Activated T-helper 1 cell treated with anti-CD3 and anti-CD28 coated beads, Interleukin-12 subunit alpha, Interleukin-12 subunit beta, Interleukin-2, Interleukin-4 antibody, amounts not matched to agents 30 ng/mL and 10 ng/mL and 1 ng/mL, durations not matched to agents 14 hours and 24 hours and 36 hours (primary cell): ENCODE measurements at regions not wholly inside any gene's neighbourhood (a gene's known extent, or its start where the extent isn't known, plus 50 kb on each side); places are given as distances from the start of the nearest gene placed in this dataset.

Source experiments
- DNase-seq: peaks from one replicate; pipeline ENCODE4 v3.0.0; 2021; ENCODE audit warnings: low spot score
- H3K27ac Mint-ChIP-seq: one replicate; pipeline ENCODE4 v1.8.0; 2021; ENCODE audit warnings: mild to moderate bottlenecking, mixed read lengths
- H3K27me3 Mint-ChIP-seq: one replicate; pipeline ENCODE4 v1.8.0; 2022; ENCODE audit warnings: mild to moderate bottlenecking, moderate library complexity, mixed read lengths; ENCODE audit not compliant: insufficient read depth
- H3K36me3 Mint-ChIP-seq: one replicate; pipeline ENCODE4 v1.8.0; 2021; ENCODE audit warnings: low read depth, mixed read lengths
- H3K4me1 Mint-ChIP-seq: one replicate; pipeline ENCODE4 v1.8.0; 2021; ENCODE audit warnings: low read depth, mixed read lengths
- H3K4me3 Mint-ChIP-seq: one replicate; pipeline ENCODE4 v1.8.0; 2021; ENCODE audit warnings: mild to moderate bottlenecking, moderate library complexity, mixed read lengths
- H3K9me3 Mint-ChIP-seq: one replicate; pipeline ENCODE4 v1.8.0; 2021; ENCODE audit warnings: mixed read lengths
- intact Hi-C: fragments of 100-400 bp; cut with micrococcal nuclease; formaldehyde crosslinking; loops from one replicate; pipeline ENCODE4 v1.15.1; 2024

DNA sequence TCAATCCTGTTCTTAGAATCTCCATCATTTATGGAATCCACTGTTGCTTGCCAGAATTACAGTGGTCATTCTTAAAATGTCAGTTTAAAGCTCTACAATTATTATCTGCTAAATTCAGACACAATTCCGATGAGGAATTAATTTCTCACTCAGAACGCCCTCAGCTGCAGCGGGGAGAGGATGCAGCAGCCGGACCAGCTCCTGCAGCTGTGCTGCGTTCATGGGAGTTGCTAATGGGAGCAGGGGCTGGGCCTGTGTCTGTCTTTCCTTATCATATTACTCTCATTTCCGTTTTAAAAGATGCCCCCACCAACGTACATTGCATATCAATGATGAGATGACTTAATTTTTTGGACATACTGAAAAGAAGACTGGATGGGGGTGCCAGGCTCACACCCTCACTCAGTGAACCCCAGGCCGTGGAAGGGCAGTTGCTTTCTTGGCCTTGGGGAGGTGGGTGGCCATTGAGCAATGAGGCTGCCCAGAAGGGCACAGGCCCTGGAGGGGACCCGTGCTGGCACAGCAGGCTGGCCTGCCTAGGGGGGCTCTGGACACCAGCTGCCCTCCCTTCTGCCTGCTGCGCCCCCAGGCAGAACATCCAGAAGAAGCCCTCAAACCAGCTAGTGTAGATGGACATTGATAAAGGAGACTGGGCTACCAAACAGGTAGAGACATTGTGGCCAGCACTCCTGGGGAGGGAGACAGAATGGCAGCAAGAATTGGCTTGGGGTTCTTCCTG is 503.6 kb upstream of the MYT1L start:
- DNase-seq = no peak
- H3K27me3 Mint-ChIP-seq = no peaks in the 10 kb centered on the region
- H3K4me1 Mint-ChIP-seq = no peaks in the 10 kb centered on the region
- intact Hi-C loops = no loop called here
- H3K4me3 Mint-ChIP-seq = no peak overlapping the region
- H3K9me3 Mint-ChIP-seq = no peaks in the 10 kb centered on the region
- no peak overlapping the region for H3K27ac Mint-ChIP-seq
- no peaks in the 10 kb centered on the region for H3K36me3 Mint-ChIP-seq

- intact Hi-C loops = no loop called here
- Mint-ChIP-seq H3K27ac (no peak overlapping the region), H3K27me3 (no peaks in the 10 kb centered on the region), H3K4me3 (no peak overlapping the region), H3K4me1 (no peaks in the 10 kb centered on the region), H3K9me3 (no peaks in the 10 kb centered on the region), H3K36me3 (no peaks in the 10 kb centered on the region)
- no peak for DNase-seq
Observed at GRCh38 chr2:2834105-2834504, 503.0 kb upstream of the MYT1L start.

- H3K4me1 Mint-ChIP-seq = no peaks in the 10 kb centered on the region
- no peak overlapping the region for H3K4me3 Mint-ChIP-seq
- no peaks in the 10 kb centered on the region for H3K36me3 Mint-ChIP-seq
- H3K27ac Mint-ChIP-seq = no peak overlapping the region
- H3K9me3 Mint-ChIP-seq = no peaks in the 10 kb centered on the region
- H3K27me3 Mint-ChIP-seq = no peaks in the 10 kb centered on the region
- intact Hi-C loops = no loop called here
- DNase-seq = no peak
Observed at GRCh38 chr2:2832657-2833056, 501.6 kb upstream of the MYT1L start.

GRCh38 chr2:2831633-2832032 is 500.6 kb upstream of the MYT1L start:
- Mint-ChIP-seq H3K36me3 (no peaks in the 10 kb centered on the region), H3K4me1 (no peaks in the 10 kb centered on the region), H3K9me3 (no peaks in the 10 kb centered on the region), H3K4me3 (no peak overlapping the region), H3K27me3 (no peaks in the 10 kb centered on the region), H3K27ac (no peak overlapping the region)
- DNase-seq = no peak
- intact Hi-C loops = no loop called here

- H3K36me3 Mint-ChIP-seq = no peaks in the 10 kb centered on the region
- H3K9me3 Mint-ChIP-seq = no peaks in the 10 kb centered on the region
- H3K27me3 Mint-ChIP-seq = no peaks in the 10 kb centered on the region
- H3K4me1 Mint-ChIP-seq = no peaks in the 10 kb centered on the region
- H3K27ac Mint-ChIP-seq = no peak overlapping the region
- no peak overlapping the region for H3K4me3 Mint-ChIP-seq
- intact Hi-C loops = no loop called here
- no peak for DNase-seq
Observed at GRCh38 chr2:2830576-2830975, 499.5 kb upstream of the MYT1L start.

DNA sequence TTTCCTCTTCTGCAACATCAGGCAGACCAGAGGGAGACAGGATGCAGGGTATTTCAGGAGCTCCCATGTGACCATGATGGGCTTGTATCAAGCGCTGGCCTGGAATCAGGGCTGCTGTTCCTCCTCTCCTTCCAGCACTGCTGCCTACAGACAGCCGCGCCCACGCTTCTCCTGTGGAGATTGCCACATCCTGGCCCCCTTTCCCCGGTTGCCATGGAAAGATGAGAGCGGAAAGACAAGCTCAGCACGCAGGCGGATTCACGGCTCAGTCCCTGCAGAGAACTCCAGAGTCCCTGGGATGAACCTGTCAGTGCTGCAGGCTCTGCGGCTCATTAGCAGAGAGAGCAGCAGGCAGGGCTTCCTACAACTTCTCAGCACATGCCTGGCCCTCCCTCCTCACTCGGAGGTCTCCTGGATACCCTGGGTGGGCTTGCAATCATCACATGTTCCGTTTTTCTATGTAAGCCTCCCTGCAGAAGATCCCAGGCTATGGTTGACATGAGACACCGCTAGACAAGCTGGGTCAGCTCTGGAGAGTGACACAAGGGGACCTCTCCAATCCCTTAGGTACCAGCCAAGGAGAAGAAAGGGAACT is 497.8 kb upstream of the MYT1L start:
- Mint-ChIP-seq H3K4me3 (no peak overlapping the region), H3K4me1 (no peaks in the 10 kb centered on the region), H3K9me3 (no peaks in the 10 kb centered on the region), H3K27ac (no peak overlapping the region), H3K36me3 (no peaks in the 10 kb centered on the region), H3K27me3 (no peaks in the 10 kb centered on the region)
- intact Hi-C loops = no loop called here
- no peak for DNase-seq

DNA sequence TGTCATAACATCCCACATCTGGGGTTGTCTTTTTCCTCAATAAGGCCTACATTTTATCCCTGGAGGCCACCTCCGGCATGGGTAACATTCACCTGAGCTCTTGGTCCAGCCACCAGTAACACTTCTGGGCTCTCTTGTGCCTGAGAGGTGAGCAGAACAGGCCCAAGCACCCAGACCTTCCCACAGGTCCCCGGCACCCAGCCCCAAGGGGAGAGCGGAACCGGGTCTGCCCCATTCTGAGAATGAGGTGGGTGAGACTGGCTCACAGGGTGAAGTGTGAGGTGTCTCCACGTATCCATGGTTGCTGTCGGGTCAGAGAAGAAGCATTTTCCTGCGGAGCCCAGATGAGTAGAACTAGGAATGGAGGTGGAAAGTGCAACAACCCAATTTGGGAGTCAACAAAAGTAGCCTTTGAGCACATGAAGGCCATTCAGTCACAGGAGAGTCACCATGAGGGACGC is 496.7 kb upstream of the MYT1L start:
- no peak for DNase-seq
- no peaks in the 10 kb centered on the region for H3K27me3 Mint-ChIP-seq
- H3K27ac Mint-ChIP-seq = no peak overlapping the region
- H3K4me1 Mint-ChIP-seq = no peaks in the 10 kb centered on the region
- intact Hi-C loops = no loop called here
- no peaks in the 10 kb centered on the region for H3K36me3 Mint-ChIP-seq
- H3K4me3 Mint-ChIP-seq = no peak overlapping the region
- H3K9me3 Mint-ChIP-seq = no peaks in the 10 kb centered on the region

DNA sequence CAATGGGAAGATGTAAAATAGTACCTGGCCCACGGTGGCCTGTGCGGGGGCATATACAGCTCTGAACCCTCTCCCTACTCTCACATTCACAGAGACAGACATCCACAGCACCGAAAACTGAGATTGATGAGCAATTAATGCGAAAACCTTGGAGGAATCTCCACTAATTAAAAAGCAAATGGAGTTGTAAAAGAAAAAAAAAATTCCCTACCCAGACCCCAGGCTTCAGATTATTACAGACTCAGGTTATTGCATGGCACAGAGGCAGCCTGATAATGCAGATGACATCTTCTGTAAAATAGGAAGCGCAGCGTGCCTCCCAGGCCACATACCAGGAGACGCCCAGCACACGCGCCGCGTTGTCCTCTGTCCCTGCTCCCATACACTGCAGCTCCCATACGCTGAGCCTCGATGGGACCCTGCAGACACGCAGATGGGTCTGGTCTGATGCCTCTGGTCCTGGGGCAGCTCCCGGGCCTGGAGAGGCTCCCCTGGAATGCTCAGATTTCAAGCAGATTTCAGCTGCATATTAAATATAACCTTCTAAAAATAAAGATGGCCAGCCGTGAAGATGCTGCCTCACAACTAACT is 496.1 kb upstream of the MYT1L start:
- intact Hi-C loops = no loop called here
- H3K27me3 Mint-ChIP-seq = no peaks in the 10 kb centered on the region
- no peak overlapping the region for H3K4me3 Mint-ChIP-seq
- DNase-seq = no peak
- H3K4me1 Mint-ChIP-seq = no peaks in the 10 kb centered on the region
- H3K36me3 Mint-ChIP-seq = no peaks in the 10 kb centered on the region
- no peak overlapping the region for H3K27ac Mint-ChIP-seq
- H3K9me3 Mint-ChIP-seq = no peaks in the 10 kb centered on the region

DNA sequence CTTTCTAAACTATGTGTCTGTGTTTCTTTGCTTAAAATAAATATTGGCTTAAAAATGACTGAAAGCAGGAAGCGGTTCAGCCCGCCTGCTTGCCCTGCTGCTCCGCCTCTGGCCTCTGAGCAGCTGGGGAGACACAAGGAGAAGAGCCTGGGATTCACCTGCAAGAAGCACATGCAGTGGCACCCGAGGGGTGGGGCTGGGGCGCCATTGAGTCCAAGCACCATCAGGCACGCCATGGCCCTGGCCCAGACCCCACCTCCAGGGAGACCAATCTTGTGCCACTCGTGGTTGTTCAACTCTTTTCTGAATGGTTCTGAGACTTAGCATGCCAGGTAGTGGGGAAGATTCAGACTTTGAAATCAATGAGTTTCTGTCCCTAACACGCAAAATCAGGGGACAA is 495.5 kb upstream of the MYT1L start:
- Mint-ChIP-seq H3K36me3 (no peaks in the 10 kb centered on the region), H3K27ac (no peak overlapping the region), H3K9me3 (no peaks in the 10 kb centered on the region), H3K27me3 (no peaks in the 10 kb centered on the region), H3K4me3 (no peak overlapping the region), H3K4me1 (no peaks in the 10 kb centered on the region)
- intact Hi-C loops = no loop called here
- no peak for DNase-seq

GRCh38 chr2:2826209-2826551 is 495.1 kb upstream of the MYT1L start:
- no peak for DNase-seq
- no peaks in the 10 kb centered on the region for H3K36me3 Mint-ChIP-seq
- H3K4me1 Mint-ChIP-seq = no peaks in the 10 kb centered on the region
- no peak overlapping the region for H3K27ac Mint-ChIP-seq
- peaks cover 1% of the 10 kb centered on the region for H3K27me3 Mint-ChIP-seq
- H3K9me3 Mint-ChIP-seq = peaks cover 3% of the 10 kb centered on the region
- intact Hi-C loops = no loop called here
- H3K4me3 Mint-ChIP-seq = no peak overlapping the region

DNA sequence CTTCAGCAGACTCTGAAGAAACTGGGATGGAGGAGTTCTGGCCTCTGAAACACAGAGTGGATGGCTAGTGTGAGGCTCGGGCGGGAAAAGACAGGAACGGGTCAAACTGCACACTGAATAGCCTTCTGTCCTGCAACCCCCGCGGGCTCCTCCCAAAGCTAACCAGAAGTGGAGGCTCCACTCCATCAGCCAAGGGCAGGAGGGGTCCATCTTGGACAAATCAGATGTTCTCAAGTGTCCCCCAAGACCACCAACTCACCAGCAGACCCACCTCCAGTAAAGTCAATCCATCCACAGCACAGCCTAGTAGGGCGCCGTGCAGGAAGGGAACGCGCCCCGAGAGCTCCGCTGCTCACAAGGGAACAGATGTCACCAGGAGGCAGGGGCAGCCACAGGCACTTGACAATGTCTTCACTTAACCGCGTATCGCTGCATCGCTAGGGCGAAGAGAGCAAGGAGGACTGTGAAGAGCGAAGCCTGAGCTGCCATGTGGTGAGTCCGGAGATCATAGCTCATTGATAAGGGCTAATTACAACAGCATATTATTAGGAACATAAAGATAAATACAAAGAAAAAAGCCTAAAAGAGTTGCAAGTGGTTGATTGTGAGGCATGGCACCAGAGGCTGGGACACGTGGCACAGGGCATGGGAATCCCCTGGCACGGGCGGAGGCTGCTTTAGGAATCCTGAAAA is 494.6 kb upstream of the MYT1L start:
- intact Hi-C loops = no loop called here
- Mint-ChIP-seq H3K9me3 (peaks cover 3% of the 10 kb centered on the region), H3K27me3 (peaks cover 1% of the 10 kb centered on the region), H3K4me3 (no peak overlapping the region), H3K27ac (no peak overlapping the region), H3K4me1 (no peaks in the 10 kb centered on the region), H3K36me3 (no peaks in the 10 kb centered on the region)
- DNase-seq = no peak

GRCh38 chr2:2825062-2825461 is 494.0 kb upstream of the MYT1L start:
- no peaks in the 10 kb centered on the region for H3K4me1 Mint-ChIP-seq
- no peak overlapping the region for H3K27ac Mint-ChIP-seq
- DNase-seq = no peak
- peaks cover 3% of the 10 kb centered on the region for H3K9me3 Mint-ChIP-seq
- intact Hi-C loops = no loop called here
- no peaks in the 10 kb centered on the region for H3K36me3 Mint-ChIP-seq
- H3K4me3 Mint-ChIP-seq = no peak overlapping the region
- H3K27me3 Mint-ChIP-seq = peaks cover 1% of the 10 kb centered on the region

DNA sequence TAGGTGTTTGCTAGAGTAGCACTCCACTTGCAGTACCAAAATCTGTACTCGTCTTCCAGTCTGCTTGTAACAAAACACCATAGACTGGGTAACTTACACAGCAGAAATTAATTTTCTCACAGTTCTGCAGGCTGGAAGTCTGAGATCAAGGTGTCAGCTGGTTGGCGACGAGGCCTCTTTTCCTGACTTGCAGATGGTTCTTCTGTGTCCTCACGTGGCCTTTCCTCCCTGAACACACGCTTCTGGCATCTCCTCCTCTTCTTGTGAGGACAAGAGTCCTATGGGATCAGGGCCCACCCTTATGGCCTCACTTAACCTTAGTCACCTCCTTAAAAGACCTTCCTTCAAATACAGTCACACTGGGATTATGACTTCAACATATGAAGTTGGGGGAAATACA is 493.5 kb upstream of the MYT1L start:
- Mint-ChIP-seq H3K27ac (no peak overlapping the region), H3K27me3 (peaks cover 1% of the 10 kb centered on the region), H3K9me3 (peaks cover 3% of the 10 kb centered on the region), H3K4me1 (no peaks in the 10 kb centered on the region), H3K4me3 (no peak overlapping the region), H3K36me3 (no peaks in the 10 kb centered on the region)
- DNase-seq = no peak
- intact Hi-C loops = no loop called here
